ENCODE measurements at regions not wholly inside any gene's neighbourhood (a gene's known extent, or its start where the extent isn't known, plus 50 kb on each side); places are given as distances from the start of the nearest gene placed in this dataset.

DNA sequence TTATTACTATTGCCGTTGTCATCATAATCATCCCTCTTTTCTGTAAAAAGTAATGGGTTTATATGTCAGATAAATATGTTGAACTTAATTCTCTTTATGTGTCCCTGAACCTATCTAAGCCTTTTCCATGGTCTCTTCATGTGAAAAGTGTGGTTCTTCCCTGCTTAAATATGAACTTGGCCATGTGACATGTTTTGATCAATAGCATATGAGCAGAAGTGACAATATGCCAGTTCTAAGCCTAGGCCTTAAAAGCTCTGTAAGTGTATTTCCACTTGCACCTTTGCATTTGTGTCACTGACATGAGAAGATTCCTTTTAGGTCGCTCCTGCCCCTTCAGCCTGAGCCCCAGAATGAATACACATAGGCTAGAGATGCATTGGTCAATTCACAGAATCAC is 188.4 kb upstream of the CCN2 start:
- no peak for TF ChIP-seq POLR2A (IDR thresholded peaks at IDR 0.05)
- TF ChIP-seq, protein P1, sequence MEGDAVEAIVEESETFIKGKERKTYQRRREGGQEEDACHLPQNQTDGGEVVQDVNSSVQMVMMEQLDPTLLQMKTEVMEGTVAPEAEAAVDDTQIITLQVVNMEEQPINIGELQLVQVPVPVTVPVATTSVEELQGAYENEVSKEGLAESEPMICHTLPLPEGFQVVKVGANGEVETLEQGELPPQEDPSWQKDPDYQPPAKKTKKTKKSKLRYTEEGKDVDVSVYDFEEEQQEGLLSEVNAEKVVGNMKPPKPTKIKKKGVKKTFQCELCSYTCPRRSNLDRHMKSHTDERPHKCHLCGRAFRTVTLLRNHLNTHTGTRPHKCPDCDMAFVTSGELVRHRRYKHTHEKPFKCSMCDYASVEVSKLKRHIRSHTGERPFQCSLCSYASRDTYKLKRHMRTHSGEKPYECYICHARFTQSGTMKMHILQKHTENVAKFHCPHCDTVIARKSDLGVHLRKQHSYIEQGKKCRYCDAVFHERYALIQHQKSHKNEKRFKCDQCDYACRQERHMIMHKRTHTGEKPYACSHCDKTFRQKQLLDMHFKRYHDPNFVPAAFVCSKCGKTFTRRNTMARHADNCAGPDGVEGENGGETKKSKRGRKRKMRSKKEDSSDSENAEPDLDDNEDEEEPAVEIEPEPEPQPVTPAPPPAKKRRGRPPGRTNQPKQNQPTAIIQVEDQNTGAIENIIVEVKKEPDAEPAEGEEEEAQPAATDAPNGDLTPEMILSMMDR (IDR thresholded peaks at IDR 0.05), result no peak

Data from vagina (tissue), 2 donors.